ENCODE measurements at regions not wholly inside any gene's neighbourhood (a gene's known extent, or its start where the extent isn't known, plus 50 kb on each side); places are given as distances from the start of the nearest gene placed in this dataset.

DNA sequence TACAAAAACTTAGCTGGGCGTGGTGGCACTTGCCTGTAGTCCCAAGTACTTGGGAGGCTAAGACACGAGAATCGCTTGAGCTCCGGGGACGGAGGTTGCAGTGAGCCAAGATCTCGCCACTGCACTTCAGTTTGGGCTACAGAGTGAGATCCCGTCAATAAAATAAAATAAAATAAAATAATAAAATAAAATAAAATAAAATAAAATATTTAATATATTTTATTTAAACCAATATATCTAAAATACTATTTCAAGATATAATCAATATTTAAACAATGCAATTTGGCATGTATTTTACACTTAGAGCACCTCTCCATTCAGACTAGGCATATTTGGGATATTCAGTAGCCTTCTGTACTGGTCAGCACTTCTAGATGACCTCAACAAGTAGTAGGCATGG, 142.1 kb downstream of the FOXA2 start:
- TF ChIP-seq, protein P1, sequence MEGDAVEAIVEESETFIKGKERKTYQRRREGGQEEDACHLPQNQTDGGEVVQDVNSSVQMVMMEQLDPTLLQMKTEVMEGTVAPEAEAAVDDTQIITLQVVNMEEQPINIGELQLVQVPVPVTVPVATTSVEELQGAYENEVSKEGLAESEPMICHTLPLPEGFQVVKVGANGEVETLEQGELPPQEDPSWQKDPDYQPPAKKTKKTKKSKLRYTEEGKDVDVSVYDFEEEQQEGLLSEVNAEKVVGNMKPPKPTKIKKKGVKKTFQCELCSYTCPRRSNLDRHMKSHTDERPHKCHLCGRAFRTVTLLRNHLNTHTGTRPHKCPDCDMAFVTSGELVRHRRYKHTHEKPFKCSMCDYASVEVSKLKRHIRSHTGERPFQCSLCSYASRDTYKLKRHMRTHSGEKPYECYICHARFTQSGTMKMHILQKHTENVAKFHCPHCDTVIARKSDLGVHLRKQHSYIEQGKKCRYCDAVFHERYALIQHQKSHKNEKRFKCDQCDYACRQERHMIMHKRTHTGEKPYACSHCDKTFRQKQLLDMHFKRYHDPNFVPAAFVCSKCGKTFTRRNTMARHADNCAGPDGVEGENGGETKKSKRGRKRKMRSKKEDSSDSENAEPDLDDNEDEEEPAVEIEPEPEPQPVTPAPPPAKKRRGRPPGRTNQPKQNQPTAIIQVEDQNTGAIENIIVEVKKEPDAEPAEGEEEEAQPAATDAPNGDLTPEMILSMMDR (IDR thresholded peaks at IDR 0.05; ENCODE audit: low read depth, low read length, missing input control): no peak
- TF ChIP-seq, protein P2, sequence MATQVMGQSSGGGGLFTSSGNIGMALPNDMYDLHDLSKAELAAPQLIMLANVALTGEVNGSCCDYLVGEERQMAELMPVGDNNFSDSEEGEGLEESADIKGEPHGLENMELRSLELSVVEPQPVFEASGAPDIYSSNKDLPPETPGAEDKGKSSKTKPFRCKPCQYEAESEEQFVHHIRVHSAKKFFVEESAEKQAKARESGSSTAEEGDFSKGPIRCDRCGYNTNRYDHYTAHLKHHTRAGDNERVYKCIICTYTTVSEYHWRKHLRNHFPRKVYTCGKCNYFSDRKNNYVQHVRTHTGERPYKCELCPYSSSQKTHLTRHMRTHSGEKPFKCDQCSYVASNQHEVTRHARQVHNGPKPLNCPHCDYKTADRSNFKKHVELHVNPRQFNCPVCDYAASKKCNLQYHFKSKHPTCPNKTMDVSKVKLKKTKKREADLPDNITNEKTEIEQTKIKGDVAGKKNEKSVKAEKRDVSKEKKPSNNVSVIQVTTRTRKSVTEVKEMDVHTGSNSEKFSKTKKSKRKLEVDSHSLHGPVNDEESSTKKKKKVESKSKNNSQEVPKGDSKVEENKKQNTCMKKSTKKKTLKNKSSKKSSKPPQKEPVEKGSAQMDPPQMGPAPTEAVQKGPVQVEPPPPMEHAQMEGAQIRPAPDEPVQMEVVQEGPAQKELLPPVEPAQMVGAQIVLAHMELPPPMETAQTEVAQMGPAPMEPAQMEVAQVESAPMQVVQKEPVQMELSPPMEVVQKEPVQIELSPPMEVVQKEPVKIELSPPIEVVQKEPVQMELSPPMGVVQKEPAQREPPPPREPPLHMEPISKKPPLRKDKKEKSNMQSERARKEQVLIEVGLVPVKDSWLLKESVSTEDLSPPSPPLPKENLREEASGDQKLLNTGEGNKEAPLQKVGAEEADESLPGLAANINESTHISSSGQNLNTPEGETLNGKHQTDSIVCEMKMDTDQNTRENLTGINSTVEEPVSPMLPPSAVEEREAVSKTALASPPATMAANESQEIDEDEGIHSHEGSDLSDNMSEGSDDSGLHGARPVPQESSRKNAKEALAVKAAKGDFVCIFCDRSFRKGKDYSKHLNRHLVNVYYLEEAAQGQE (IDR thresholded peaks at IDR 0.05): no peak
- TF ChIP-seq, protein P3, sequence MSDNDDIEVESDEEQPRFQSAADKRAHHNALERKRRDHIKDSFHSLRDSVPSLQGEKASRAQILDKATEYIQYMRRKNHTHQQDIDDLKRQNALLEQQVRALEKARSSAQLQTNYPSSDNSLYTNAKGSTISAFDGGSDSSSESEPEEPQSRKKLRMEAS (IDR thresholded peaks at IDR 0.05): no peak
- TF ChIP-seq FOXA1 (IDR thresholded peaks at IDR 0.05) (no peak), TAF1 (conservative IDR thresholded peaks at IDR 0.05) (no peak), RAD21 (IDR thresholded peaks at IDR 0.05) (no peak), YY1 (IDR thresholded peaks at IDR 0.05) (no peak), NR2F2 (IDR thresholded peaks at IDR 0.05) (no peak), GABPA (IDR thresholded peaks at IDR 0.05 in 1 of 2, conservative IDR thresholded peaks at IDR 0.05 in 1 of 2) (no peak), HNF4A (conservative IDR thresholded peaks at IDR 0.05) (no peak)
- TF ChIP-seq, protein P4, sequence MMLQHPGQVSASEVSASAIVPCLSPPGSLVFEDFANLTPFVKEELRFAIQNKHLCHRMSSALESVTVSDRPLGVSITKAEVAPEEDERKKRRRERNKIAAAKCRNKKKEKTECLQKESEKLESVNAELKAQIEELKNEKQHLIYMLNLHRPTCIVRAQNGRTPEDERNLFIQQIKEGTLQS (IDR thresholded peaks at IDR 0.05): no peak

Measured in liver (tissue), 3 donors.